SU-DHL-6 (cell line): ENCODE measurements at regions not wholly inside any gene's neighbourhood (a gene's known extent, or its start where the extent isn't known, plus 50 kb on each side); places are given as distances from the start of the nearest gene placed in this dataset.

Source experiments
- CTCF ChIP-seq: fragments of 200-600 bp; sonication (generic); IDR thresholded peaks from one replicate; pipeline ENCODE4 v1.5.1; 2017; ENCODE audit warnings: antibody characterized with exemption, mild to moderate bottlenecking, low read length, moderate library complexity; ENCODE audit not compliant: insufficient read depth, poor library complexity, severe bottlenecking
- EZH2phosphoT487 ChIP-seq: fragments of 200-600 bp; sonication (generic), shearing (Covaris generic); conservative IDR thresholded peaks from 2 replicates; pipeline ENCODE4 v1.6.1; 2018; ENCODE audit warnings: mild to moderate bottlenecking, antibody characterized with exemption, low read length, moderate library complexity, mixed read lengths

GRCh38 chr4:138916763-138917162, 98.8 kb upstream of the NOCT start:
- TF ChIP-seq CTCF (no peak), EZH2phosphoT487 (no peak)
